ENCODE measurements at regions not wholly inside any gene's neighbourhood (a gene's known extent, or its start where the extent isn't known, plus 50 kb on each side); places are given as distances from the start of the nearest gene placed in this dataset.

GRCh38 chr9:81741103-81741502 lies 51.8 kb upstream of the TLE1 start:
- Histone ChIP-seq H3K4me1 (ENCODE audit: insufficient read depth) (peaks cover 14% of the 10 kb centered on the region), H3K36me3 (ENCODE audit: low read depth) (no peaks in the 10 kb centered on the region), H3K9ac (no peak overlapping the region), H3K27ac (no peak overlapping the region), H3K27me3 (replicated peaks; ENCODE audit: insufficient read depth) (no peaks in the 10 kb centered on the region), H3K9me2 (ENCODE audit: insufficient read depth) (no peaks in the 10 kb centered on the region; the same call in 1 of the 2 replicates), H4K20me1 (ENCODE audit: insufficient read depth) (no peaks in the 10 kb centered on the region), H3K79me2 (ENCODE audit: insufficient read depth) (no peaks in the 10 kb centered on the region), H3K4me2 (ENCODE audit: unreplicated experiment) (no peak overlapping the region), H3K4me3 (no peak overlapping the region), H2AFZ (no peak overlapping the region), H3F3A (ENCODE audit: insufficient read depth) (peaks cover 15% of the 10 kb centered on the region), H3K9me3 (ENCODE audit: low read depth) (no peaks in the 10 kb centered on the region)
- in situ Hi-C loops (cut with MboI), result no loop called here
- TF ChIP-seq EZH2phosphoT487 (IDR thresholded peaks at IDR 0.05; ENCODE audit: insufficient read depth, low read depth), result no peak
- no peak for TF ChIP-seq EZH2 (IDR thresholded peaks at IDR 0.05; ENCODE audit: insufficient read depth, poor library complexity, severe bottlenecking)
- no peak for DNase-seq

DNA sequence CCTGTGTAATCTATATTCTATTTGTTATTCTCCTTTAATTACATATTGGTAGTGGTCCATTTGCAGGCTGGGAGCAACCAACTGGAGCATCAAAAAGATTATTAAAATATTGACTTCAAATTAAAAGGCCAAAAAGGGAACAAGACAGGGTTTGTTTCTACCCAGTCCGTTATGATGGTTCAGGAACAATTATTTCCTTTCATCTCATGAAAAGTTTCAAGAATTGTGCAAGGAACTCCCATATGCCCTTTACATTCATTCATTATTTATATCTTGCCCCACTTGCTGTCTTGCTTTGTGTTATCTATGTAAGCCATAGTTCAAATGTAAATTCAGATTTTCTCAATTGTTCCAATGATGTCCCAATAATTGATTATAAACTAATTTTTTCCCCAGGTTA lies 58.7 kb upstream of the TLE1 start:
- Histone ChIP-seq H3K36me3 (ENCODE audit: low read depth) (no peaks in the 10 kb centered on the region), H3K4me1 (ENCODE audit: insufficient read depth) (no peaks in the 10 kb centered on the region), H3K4me2 (ENCODE audit: unreplicated experiment) (no peak overlapping the region), H2AFZ (no peak overlapping the region), H3K4me3 (no peak overlapping the region), H3K79me2 (ENCODE audit: insufficient read depth) (no peaks in the 10 kb centered on the region), H3K27ac (no peak overlapping the region), H3F3A (ENCODE audit: insufficient read depth) (no peaks in the 10 kb centered on the region), H3K9me3 (ENCODE audit: low read depth) (no peaks in the 10 kb centered on the region), H3K27me3 (replicated peaks; ENCODE audit: insufficient read depth) (no peaks in the 10 kb centered on the region), H4K20me1 (ENCODE audit: insufficient read depth) (no peaks in the 10 kb centered on the region), H3K9me2 (ENCODE audit: insufficient read depth) (no peaks in the 10 kb centered on the region), H3K9ac (no peak overlapping the region)
- WGBS, 2 experiments (ENCODE audit: low coverage in 1 of 2, low lambda C conversion rate in 2 of 2, missing lambda C conversion rate in 2 of 2), result 70 to 75% methylated on average over 1 of the region's 1 CpG
- in situ Hi-C loops (cut with MboI), result no loop called here
- TF ChIP-seq EZH2phosphoT487 (IDR thresholded peaks at IDR 0.05; ENCODE audit: insufficient read depth, low read depth) (no peak), EZH2 (IDR thresholded peaks at IDR 0.05; ENCODE audit: insufficient read depth, poor library complexity, severe bottlenecking) (no peak)
- no peak for DNase-seq

DNA sequence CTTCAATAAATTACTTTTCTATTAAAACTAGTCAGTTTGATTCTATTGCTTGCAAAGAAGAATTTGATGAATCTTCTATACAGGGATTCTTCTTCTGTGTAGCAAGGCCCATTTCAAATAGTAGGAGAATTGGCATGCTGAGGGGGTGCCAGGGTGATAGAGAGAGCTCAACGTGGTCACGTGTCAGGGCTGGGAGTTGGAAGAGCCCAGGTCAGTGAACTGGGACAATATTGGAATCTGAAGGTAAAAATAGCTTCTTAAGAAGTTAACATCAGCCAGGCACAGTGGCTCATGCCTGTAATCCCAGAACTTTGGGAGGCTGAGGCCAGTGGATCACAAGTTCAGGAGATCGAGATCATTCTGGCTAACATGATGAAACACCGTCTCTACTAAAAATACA lies 64.1 kb upstream of the TLE1 start:
- WGBS, 2 experiments (ENCODE audit: low coverage in 1 of 2, low lambda C conversion rate in 2 of 2, missing lambda C conversion rate in 2 of 2), result 74 to 83% methylated on average over 4 of the region's 4 CpGs
- no peaks in the 10 kb centered on the region for H4K20me1 ChIP-seq (ENCODE audit: insufficient read depth)
- no peak overlapping the region for H3K4me3 ChIP-seq
- H3K79me2 ChIP-seq (ENCODE audit: insufficient read depth), result no peaks in the 10 kb centered on the region
- no peaks in the 10 kb centered on the region for H3F3A ChIP-seq (ENCODE audit: insufficient read depth)
- no peak overlapping the region for H2AFZ ChIP-seq
- no peak overlapping the region for H3K27ac ChIP-seq
- no peaks in the 10 kb centered on the region for H3K27me3 ChIP-seq (replicated peaks; ENCODE audit: insufficient read depth)
- in situ Hi-C loops (cut with MboI), result no loop called here
- H3K9me3 ChIP-seq (ENCODE audit: low read depth), result no peaks in the 10 kb centered on the region
- no peaks in the 10 kb centered on the region for H3K9me2 ChIP-seq (ENCODE audit: insufficient read depth)
- DNase-seq, result no peak
- no peaks in the 10 kb centered on the region for H3K36me3 ChIP-seq (ENCODE audit: low read depth)
- TF ChIP-seq EZH2 (IDR thresholded peaks at IDR 0.05; ENCODE audit: insufficient read depth, poor library complexity, severe bottlenecking) (no peak), EZH2phosphoT487 (IDR thresholded peaks at IDR 0.05; ENCODE audit: insufficient read depth, low read depth) (no peak)
- no peak overlapping the region for H3K4me2 ChIP-seq (ENCODE audit: unreplicated experiment)
- no peaks in the 10 kb centered on the region for H3K4me1 ChIP-seq (ENCODE audit: insufficient read depth)
- H3K9ac ChIP-seq, result no peak overlapping the region

- no peak for TF ChIP-seq EZH2phosphoT487 (IDR thresholded peaks at IDR 0.05; ENCODE audit: insufficient read depth, low read depth)
- no peak for TF ChIP-seq EZH2 (IDR thresholded peaks at IDR 0.05; ENCODE audit: insufficient read depth, poor library complexity, severe bottlenecking)
- no peaks in the 10 kb centered on the region for H3K9me3 ChIP-seq (ENCODE audit: low read depth)
- in situ Hi-C loops (cut with MboI), result no loop called here
- H3F3A ChIP-seq (ENCODE audit: insufficient read depth), result no peaks in the 10 kb centered on the region
- H3K27me3 ChIP-seq (replicated peaks; ENCODE audit: insufficient read depth), result no peaks in the 10 kb centered on the region
- H3K4me3 ChIP-seq, result no peak overlapping the region
- no peak overlapping the region for H3K4me2 ChIP-seq (ENCODE audit: unreplicated experiment)
- H3K4me1 ChIP-seq (ENCODE audit: insufficient read depth), result no peaks in the 10 kb centered on the region
- H3K36me3 ChIP-seq (ENCODE audit: low read depth), result no peaks in the 10 kb centered on the region
- no peak overlapping the region for H3K9ac ChIP-seq
- DNase-seq, result peak; percentile 40
- no peaks in the 10 kb centered on the region for H3K9me2 ChIP-seq (ENCODE audit: insufficient read depth)
- no peaks in the 10 kb centered on the region for H3K79me2 ChIP-seq (ENCODE audit: insufficient read depth)
- no peak overlapping the region for H2AFZ ChIP-seq
- H4K20me1 ChIP-seq (ENCODE audit: insufficient read depth), result no peaks in the 10 kb centered on the region
- no peak overlapping the region for H3K27ac ChIP-seq
Measured at GRCh38 chr9:81754245-81754644, 64.9 kb upstream of the TLE1 start.

GRCh38 chr9:81755721-81756120 lies 66.4 kb upstream of the TLE1 start:
- Histone ChIP-seq H3K27ac (no peak overlapping the region), H3K9ac (no peak overlapping the region), H3K4me1 (ENCODE audit: insufficient read depth) (no peaks in the 10 kb centered on the region), H3K79me2 (ENCODE audit: insufficient read depth) (no peaks in the 10 kb centered on the region), H3K4me2 (ENCODE audit: unreplicated experiment) (no peak overlapping the region), H3K9me2 (ENCODE audit: insufficient read depth) (no peaks in the 10 kb centered on the region), H3K4me3 (no peak overlapping the region), H3K9me3 (ENCODE audit: low read depth) (no peaks in the 10 kb centered on the region), H2AFZ (no peak overlapping the region), H4K20me1 (ENCODE audit: insufficient read depth) (no peaks in the 10 kb centered on the region), H3K36me3 (ENCODE audit: low read depth) (no peaks in the 10 kb centered on the region), H3F3A (ENCODE audit: insufficient read depth) (no peaks in the 10 kb centered on the region), H3K27me3 (replicated peaks; ENCODE audit: insufficient read depth) (no peaks in the 10 kb centered on the region)
- no peak for DNase-seq
- TF ChIP-seq EZH2phosphoT487 (IDR thresholded peaks at IDR 0.05; ENCODE audit: insufficient read depth, low read depth) (no peak), EZH2 (IDR thresholded peaks at IDR 0.05; ENCODE audit: insufficient read depth, poor library complexity, severe bottlenecking) (no peak)
- 85 to 94% methylated on average over 6 of the region's 6 CpGs for WGBS, 2 experiments (ENCODE audit: low coverage in 1 of 2, low lambda C conversion rate in 2 of 2, missing lambda C conversion rate in 2 of 2)
- in situ Hi-C loops (cut with MboI), result no loop called here

All from GM23248 (cell line).